Cardiac fibroblast (primary cell): ENCODE measurements at regions not wholly inside any gene's neighbourhood (a gene's known extent, or its start where the extent isn't known, plus 50 kb on each side); places are given as distances from the start of the nearest gene placed in this dataset.
"Not testable (repeated sequence)": the region's sequence is repeated elsewhere in the genome, so short reads cannot be mapped to it uniquely, and the experiment has no call there.

ENCODE experiments used
- DNase-seq, 2 donors: peaks; one replicate each; pipeline versions ENCODE4 v3.0.0 to v3.0.0-alpha.2; 2010; ENCODE audit warnings: low read depth in 2 of 2
- H3K4me3 ChIP-seq, 2 donors: replicated peaks in 1 of 2; 1 replicate in 1 of 2; 2 replicates in 1 of 2; pipeline ENCODE4 v1.5.1; 2011; ENCODE audit warnings: low read depth in 2 of 2, low read length in 2 of 2, mild to moderate bottlenecking in 2 of 2, moderate library complexity in 1 of 2
- TF ChIP-seq, protein P1 (sequence below): IDR thresholded peaks from one replicate; pipeline ENCODE4 v1.5.1; 2011; ENCODE audit warnings: low read depth, mild to moderate bottlenecking, low read length, inconsistent platforms

GRCh38 chr3:6282918-6283317 lies 578.0 kb upstream of the GRM7 start:
- DNase-seq: no peak

DNA sequence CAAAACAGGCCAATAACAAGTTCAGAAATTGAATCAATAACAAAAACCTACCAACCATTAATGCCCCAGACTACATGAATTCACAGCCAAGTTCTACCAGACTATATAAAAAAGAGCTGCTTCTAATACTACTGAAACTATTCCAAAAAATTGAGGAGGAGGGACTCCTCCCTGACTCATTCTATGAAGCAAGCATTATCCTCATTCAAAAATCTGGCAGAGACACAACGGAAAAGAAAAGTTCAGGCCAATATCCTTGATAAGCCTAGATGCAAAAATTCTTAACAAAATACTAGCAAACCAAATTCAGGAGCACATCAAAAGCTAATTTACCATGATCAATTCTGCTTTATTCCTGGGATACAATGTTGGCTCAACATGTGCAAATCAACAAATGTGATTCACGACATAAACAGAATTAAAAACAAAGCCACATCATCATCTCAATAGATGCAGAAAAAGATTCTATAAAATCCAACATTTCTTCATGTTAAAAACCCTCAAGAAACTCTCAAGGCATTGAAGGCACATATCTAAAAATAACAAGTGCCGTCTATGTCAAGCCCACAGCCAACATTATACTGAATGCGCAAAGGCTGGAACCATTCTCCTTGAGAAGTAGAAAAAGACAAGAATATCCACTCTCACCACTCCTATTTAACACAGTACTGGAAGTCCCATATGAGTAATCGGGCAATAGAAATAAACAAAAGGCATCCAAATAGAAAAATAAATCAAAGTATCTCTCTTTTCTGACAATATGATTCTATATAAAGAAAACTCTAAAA lies 573.6 kb upstream of the GRM7 start:
- H3K4me3 ChIP-seq: no peak overlapping the region
- DNase-seq: no peak
- TF ChIP-seq, protein P1, sequence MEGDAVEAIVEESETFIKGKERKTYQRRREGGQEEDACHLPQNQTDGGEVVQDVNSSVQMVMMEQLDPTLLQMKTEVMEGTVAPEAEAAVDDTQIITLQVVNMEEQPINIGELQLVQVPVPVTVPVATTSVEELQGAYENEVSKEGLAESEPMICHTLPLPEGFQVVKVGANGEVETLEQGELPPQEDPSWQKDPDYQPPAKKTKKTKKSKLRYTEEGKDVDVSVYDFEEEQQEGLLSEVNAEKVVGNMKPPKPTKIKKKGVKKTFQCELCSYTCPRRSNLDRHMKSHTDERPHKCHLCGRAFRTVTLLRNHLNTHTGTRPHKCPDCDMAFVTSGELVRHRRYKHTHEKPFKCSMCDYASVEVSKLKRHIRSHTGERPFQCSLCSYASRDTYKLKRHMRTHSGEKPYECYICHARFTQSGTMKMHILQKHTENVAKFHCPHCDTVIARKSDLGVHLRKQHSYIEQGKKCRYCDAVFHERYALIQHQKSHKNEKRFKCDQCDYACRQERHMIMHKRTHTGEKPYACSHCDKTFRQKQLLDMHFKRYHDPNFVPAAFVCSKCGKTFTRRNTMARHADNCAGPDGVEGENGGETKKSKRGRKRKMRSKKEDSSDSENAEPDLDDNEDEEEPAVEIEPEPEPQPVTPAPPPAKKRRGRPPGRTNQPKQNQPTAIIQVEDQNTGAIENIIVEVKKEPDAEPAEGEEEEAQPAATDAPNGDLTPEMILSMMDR: no peak

More at GRCh38 chr3:6282918-6283317, 578.0 kb upstream of the GRM7 start:
- no peak overlapping the region for H3K4me3 ChIP-seq
- TF ChIP-seq, protein P1: no peak

DNA sequence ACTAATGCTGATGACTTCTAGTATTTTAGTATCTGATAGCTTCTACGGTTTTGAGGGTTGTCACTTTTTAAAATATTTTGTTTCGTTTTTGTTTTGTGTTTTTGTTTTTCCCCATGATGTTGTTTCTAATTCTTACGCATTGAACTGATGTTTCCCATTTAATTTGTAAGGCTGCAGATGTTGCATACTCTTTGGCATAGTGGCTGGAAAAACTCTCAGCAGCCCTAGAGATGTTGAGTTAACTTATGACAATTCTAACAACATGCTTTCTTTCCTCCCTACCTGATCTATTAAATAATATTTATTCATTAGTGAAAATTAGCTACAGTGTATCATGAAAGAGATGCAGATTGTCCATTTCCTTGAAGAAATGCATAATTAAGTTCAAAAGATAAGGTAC lies 559.3 kb upstream of the GRM7 start:
- no peak for DNase-seq
- no peak overlapping the region for H3K4me3 ChIP-seq
- TF ChIP-seq, protein P1: no peak

GRCh38 chr3:6315906-6316305 lies 545.0 kb upstream of the GRM7 start:
- DNase-seq: no peak
- TF ChIP-seq, protein P1: no peak

GRCh38 chr3:6321999-6322398 lies 538.9 kb upstream of the GRM7 start:
- TF ChIP-seq, protein P1: no peak
- no peak for DNase-seq
- no peak overlapping the region for H3K4me3 ChIP-seq

More at GRCh38 chr3:6315906-6316305, 545.0 kb upstream of the GRM7 start:
- no peak overlapping the region for H3K4me3 ChIP-seq

GRCh38 chr3:6326771-6327170 lies 534.1 kb upstream of the GRM7 start:
- no peak overlapping the region for H3K4me3 ChIP-seq
- DNase-seq: no peak
- TF ChIP-seq, protein P1: no peak

GRCh38 chr3:6340980-6341325 lies 520.0 kb upstream of the GRM7 start:
- not testable (repeated sequence) for H3K4me3 ChIP-seq, DNase-seq
